ENCODE measurements at regions not wholly inside any gene's neighbourhood (a gene's known extent, or its start where the extent isn't known, plus 50 kb on each side); places are given as distances from the start of the nearest gene placed in this dataset.

DNA sequence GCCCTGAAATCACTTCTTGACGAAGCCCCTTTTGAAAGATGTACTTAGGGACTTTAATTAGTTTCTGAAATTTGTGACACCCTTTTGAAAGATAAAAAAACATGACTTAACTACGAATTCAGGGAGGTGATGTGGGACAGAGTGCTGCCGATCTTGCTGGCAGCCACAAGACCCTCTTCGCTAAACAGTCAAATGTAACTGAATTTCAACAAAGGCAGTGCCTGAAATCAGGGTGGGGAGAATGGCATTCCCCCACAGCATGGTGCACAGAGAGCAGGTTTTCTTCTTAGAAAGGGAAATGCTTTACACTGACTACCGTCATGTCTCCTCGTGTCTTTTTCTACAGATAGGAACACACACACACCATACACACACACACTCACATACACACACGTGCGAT is 640.2 kb upstream of the POU3F3 start:
- TF ChIP-seq POLR2AphosphoS5 (IDR thresholded peaks at IDR 0.05; ENCODE audit: borderline replicate concordance, low read depth, low read length) (no peak), EZH2 (IDR thresholded peaks at IDR 0.05) (no peak), FOXP2 (optimal IDR thresholded peaks at IDR 0.05; ENCODE audit: control extremely low read depth, extremely low read length, insufficient read depth) (no peak)

Measured in SK-N-MC (cell line).